COLO668 (cell line): ENCODE measurements at regions not wholly inside any gene's neighbourhood (a gene's known extent, or its start where the extent isn't known, plus 50 kb on each side); places are given as distances from the start of the nearest gene placed in this dataset.

Experiments
- DNase-seq: peaks from one replicate; lab custom pipeline; 2025; ENCODE audit not compliant: unreplicated experiment; lab: John Stamatoyannopoulos, UW

GRCh38 chr13:81745391-81745790 lies 1404.5 kb upstream of the SPRY2 start:
- no peak for DNase-seq

GRCh38 chr13:81738364-81738763 lies 1397.4 kb upstream of the SPRY2 start:
- no peak for DNase-seq

- no peak for DNase-seq
Measured at GRCh38 chr13:81726037-81726726, 1385.3 kb upstream of the SPRY2 start.

- DNase-seq = no peak
Measured at GRCh38 chr13:81722456-81722855, 1381.5 kb upstream of the SPRY2 start.

GRCh38 chr13:81721400-81721799 lies 1380.5 kb upstream of the SPRY2 start:
- DNase-seq = no peak

- DNase-seq = no peak
Measured at GRCh38 chr13:81714513-81714912, 1373.6 kb upstream of the SPRY2 start.

GRCh38 chr13:81713201-81713600 lies 1372.3 kb upstream of the SPRY2 start:
- no peak for DNase-seq

- DNase-seq = no peak
Measured at GRCh38 chr13:81697826-81698225, 1356.9 kb upstream of the SPRY2 start.

- DNase-seq = no peak
Measured at GRCh38 chr13:81686877-81687276, 1346.0 kb upstream of the SPRY2 start.

- no peak for DNase-seq
Measured at GRCh38 chr13:81683521-81683920, 1342.6 kb upstream of the SPRY2 start.

- DNase-seq = no peak
Measured at GRCh38 chr13:81682081-81682630, 1341.2 kb upstream of the SPRY2 start.

GRCh38 chr13:81677857-81678256 lies 1336.9 kb upstream of the SPRY2 start:
- no peak for DNase-seq

- DNase-seq = no peak
Measured at GRCh38 chr13:81676008-81676407, 1335.1 kb upstream of the SPRY2 start.

GRCh38 chr13:81671064-81671463 lies 1330.1 kb upstream of the SPRY2 start:
- DNase-seq = no peak

- DNase-seq = no peak
Measured at GRCh38 chr13:81670048-81670447, 1329.1 kb upstream of the SPRY2 start.

GRCh38 chr13:81664872-81665271 lies 1323.9 kb upstream of the SPRY2 start:
- no peak for DNase-seq

- DNase-seq = no peak
Measured at GRCh38 chr13:81659984-81660383, 1319.1 kb upstream of the SPRY2 start.

- DNase-seq = no peak
Measured at GRCh38 chr13:81658598-81659370, 1317.9 kb upstream of the SPRY2 start.

- no peak for DNase-seq
Measured at GRCh38 chr13:81639984-81640582, 1299.2 kb upstream of the SPRY2 start.

- no peak for DNase-seq
Measured at GRCh38 chr13:81637457-81637856, 1296.5 kb upstream of the SPRY2 start.

GRCh38 chr13:81636120-81636519 lies 1295.2 kb upstream of the SPRY2 start:
- DNase-seq = no peak

GRCh38 chr13:81615031-81615430 lies 1274.1 kb upstream of the SPRY2 start:
- no peak for DNase-seq
